ENCODE measurements at regions not wholly inside any gene's neighbourhood (a gene's known extent, or its start where the extent isn't known, plus 50 kb on each side); places are given as distances from the start of the nearest gene placed in this dataset.

- DNase-seq (ENCODE audit: low spot score): no peak
Measured at GRCh38 chr21:43317254-43317748, 109.6 kb downstream of the SIK1 start.

- DNase-seq (ENCODE audit: low spot score): no peak
Measured at GRCh38 chr21:43316156-43316845, 110.6 kb downstream of the SIK1 start.

- DNase-seq (ENCODE audit: low spot score): no peak
Measured at GRCh38 chr21:43315244-43316137, 111.4 kb downstream of the SIK1 start.

- no peak for DNase-seq (ENCODE audit: low spot score)
Measured at GRCh38 chr21:43313939-43314405, 113.0 kb downstream of the SIK1 start.

GRCh38 chr21:43313221-43313938 is 113.6 kb downstream of the SIK1 start:
- no peak for DNase-seq (ENCODE audit: low spot score)

GRCh38 chr21:43312751-43313169 is 114.2 kb downstream of the SIK1 start:
- no peak for DNase-seq (ENCODE audit: low spot score)

GRCh38 chr21:43312011-43312410 is 114.9 kb downstream of the SIK1 start:
- DNase-seq (ENCODE audit: low spot score): no peak

GRCh38 chr21:43311301-43311817 is 115.6 kb downstream of the SIK1 start:
- no peak for DNase-seq (ENCODE audit: low spot score)

- DNase-seq (ENCODE audit: low spot score): no peak
Measured at GRCh38 chr21:43308815-43309283, 118.1 kb downstream of the SIK1 start.

GRCh38 chr21:43308101-43308814 is 118.7 kb downstream of the SIK1 start:
- no peak for DNase-seq (ENCODE audit: low spot score)

- no peak for DNase-seq (ENCODE audit: low spot score)
Measured at GRCh38 chr21:43307677-43308070, 119.3 kb downstream of the SIK1 start.

- DNase-seq (ENCODE audit: low spot score): no peak
Measured at GRCh38 chr21:43306911-43307676, 119.8 kb downstream of the SIK1 start.

GRCh38 chr21:43306391-43306790 is 120.5 kb downstream of the SIK1 start:
- no peak for DNase-seq (ENCODE audit: low spot score)

- no peak for DNase-seq (ENCODE audit: low spot score)
Measured at GRCh38 chr21:43305811-43306311, 121.1 kb downstream of the SIK1 start.

GRCh38 chr21:43305336-43305665 is 121.6 kb downstream of the SIK1 start:
- no peak for DNase-seq (ENCODE audit: low spot score)

GRCh38 chr21:43304621-43305335 is 122.2 kb downstream of the SIK1 start:
- no peak for DNase-seq (ENCODE audit: low spot score)

GRCh38 chr21:43304206-43304605 is 122.7 kb downstream of the SIK1 start:
- DNase-seq (ENCODE audit: low spot score): no peak

GRCh38 chr21:43303275-43304178 is 123.4 kb downstream of the SIK1 start:
- DNase-seq (ENCODE audit: low spot score): no peak

GRCh38 chr21:43302769-43303168 is 124.2 kb downstream of the SIK1 start:
- DNase-seq (ENCODE audit: low spot score): no peak
